AG10803 (cell line): ENCODE measurements at regions not wholly inside any gene's neighbourhood (a gene's known extent, or its start where the extent isn't known, plus 50 kb on each side); places are given as distances from the start of the nearest gene placed in this dataset.

ENCODE experiments used
- DNase-seq: peaks from one replicate; pipeline ENCODE4 v3.0.0; 2010; ENCODE audit warnings: low read depth
- H3K4me3 ChIP-seq: 2 replicates; pipeline ENCODE4 v1.5.1; 2011; ENCODE audit warnings: mild to moderate bottlenecking, low read length, control low read depth
- TF ChIP-seq, protein P1 (sequence below): conservative IDR thresholded peaks from 2 replicates; pipeline ENCODE4 v1.5.1; 2011; ENCODE audit warnings: mild to moderate bottlenecking, low read length, control low read depth, inconsistent platforms

DNA sequence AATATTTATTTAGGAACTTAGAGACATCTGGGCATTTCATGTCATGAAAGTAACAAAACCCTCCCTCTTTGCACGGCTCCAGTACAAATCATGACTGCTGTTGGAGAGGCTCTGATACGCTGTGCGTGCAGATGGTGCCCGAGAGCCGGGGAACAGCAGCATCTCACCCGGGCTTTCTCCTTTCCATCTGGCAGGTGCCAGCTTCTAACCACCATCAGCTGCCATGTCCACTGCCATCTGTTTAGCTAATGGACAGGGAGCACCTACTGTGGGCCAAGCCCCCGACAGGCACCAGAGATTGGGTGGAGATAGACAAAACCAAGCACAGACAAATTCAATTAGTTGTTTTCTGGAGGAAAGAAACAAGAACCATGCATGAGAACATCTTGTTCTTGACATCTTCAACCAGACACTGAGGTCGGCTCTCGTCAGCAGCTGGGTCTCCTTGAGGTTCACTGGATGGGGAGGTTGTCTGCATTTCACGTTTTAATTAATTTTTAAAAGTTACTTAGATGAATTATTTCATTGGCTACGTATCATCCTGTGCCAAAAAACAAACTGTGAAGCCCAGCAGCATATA lies 323.7 kb downstream of the THBS2 start:
- TF ChIP-seq, protein P1, sequence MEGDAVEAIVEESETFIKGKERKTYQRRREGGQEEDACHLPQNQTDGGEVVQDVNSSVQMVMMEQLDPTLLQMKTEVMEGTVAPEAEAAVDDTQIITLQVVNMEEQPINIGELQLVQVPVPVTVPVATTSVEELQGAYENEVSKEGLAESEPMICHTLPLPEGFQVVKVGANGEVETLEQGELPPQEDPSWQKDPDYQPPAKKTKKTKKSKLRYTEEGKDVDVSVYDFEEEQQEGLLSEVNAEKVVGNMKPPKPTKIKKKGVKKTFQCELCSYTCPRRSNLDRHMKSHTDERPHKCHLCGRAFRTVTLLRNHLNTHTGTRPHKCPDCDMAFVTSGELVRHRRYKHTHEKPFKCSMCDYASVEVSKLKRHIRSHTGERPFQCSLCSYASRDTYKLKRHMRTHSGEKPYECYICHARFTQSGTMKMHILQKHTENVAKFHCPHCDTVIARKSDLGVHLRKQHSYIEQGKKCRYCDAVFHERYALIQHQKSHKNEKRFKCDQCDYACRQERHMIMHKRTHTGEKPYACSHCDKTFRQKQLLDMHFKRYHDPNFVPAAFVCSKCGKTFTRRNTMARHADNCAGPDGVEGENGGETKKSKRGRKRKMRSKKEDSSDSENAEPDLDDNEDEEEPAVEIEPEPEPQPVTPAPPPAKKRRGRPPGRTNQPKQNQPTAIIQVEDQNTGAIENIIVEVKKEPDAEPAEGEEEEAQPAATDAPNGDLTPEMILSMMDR = no peak
- no peak for DNase-seq
- no peak overlapping the region for H3K4me3 ChIP-seq

DNA sequence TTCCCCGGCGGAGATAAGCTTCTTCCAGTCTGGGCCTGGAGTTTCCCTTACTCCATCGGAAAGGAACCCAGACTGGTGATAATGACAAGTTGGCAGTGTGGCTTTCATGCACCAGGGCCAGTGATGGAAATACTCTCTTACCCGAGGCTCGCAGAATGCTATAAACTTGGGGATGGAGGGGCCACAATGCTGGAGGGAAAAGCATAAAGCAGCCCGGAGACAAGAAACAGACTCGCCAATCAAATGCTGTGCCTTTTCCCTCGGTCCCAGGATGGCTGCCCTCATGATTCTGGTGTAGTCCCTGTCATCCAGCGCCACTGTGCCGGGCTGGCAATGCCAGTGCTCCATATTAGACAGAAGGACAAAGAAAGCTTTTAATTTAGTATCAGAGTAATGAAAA lies 325.6 kb downstream of the THBS2 start:
- TF ChIP-seq, protein P1 = no peak
- H3K4me3 ChIP-seq = no peak overlapping the region
- no peak for DNase-seq

DNA sequence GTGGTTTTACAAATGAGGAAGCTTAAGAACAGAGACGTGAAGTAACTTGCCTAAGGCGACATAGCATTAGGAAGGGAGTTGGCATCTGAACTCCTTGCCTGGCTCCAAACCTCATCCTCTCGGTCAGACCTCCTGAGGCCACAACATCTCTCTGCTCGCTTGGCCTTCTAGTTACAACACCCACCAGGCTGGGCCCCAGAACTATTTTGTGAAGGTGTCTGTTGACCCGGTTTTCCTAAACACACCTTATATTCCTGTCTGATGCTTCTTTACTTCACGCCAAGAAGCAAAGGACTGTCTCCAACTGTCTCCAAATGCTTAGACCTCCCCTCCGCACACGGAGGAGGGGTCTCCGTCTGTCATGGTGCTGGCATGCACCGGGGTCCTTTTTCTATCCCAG lies 326.6 kb downstream of the THBS2 start:
- TF ChIP-seq, protein P1 = no peak
- no peak for DNase-seq
- H3K4me3 ChIP-seq = no peak overlapping the region

DNA sequence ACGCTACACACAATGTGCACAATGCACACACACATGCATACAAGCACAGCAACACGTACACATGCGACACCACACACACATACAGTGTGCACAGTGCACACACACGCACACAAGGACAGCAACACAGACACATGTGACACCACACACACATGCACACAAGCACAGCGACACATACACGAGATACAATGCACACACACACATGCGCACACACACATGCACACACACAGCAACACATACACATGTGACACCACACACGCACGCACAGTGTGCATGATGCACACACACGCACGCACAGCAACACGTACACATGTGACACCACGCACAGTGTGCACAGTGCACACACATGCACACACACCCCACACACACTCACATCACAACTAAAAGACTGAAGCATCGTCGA lies 327.3 kb downstream of the THBS2 start:
- no peak for DNase-seq

DNA sequence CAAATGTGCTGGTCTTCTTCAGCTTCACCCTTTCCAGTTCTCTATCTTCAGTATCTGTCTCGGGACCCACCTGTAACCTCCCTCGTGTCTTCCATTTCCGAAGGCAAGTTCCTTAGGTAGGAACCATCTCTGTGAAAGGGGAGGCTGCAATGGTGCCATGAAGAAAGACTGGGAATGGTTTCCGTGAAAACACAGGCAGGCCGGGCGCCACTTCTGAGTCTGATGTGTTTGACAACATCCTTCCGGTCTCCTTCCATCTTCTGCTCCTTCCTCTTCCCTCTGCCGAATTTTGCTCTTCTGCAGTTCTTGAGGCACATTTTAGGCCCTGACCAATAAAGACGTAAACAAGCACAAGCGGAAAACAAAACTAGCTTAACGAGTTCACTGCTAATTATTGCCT lies 328.0 kb downstream of the THBS2 start:
- no peak overlapping the region for H3K4me3 ChIP-seq
- TF ChIP-seq, protein P1 = no peak
- DNase-seq = no peak

More for the DNA sequence above, 327.3 kb downstream of the THBS2 start:
- TF ChIP-seq, protein P1 = no peak
- no peak overlapping the region for H3K4me3 ChIP-seq

DNA sequence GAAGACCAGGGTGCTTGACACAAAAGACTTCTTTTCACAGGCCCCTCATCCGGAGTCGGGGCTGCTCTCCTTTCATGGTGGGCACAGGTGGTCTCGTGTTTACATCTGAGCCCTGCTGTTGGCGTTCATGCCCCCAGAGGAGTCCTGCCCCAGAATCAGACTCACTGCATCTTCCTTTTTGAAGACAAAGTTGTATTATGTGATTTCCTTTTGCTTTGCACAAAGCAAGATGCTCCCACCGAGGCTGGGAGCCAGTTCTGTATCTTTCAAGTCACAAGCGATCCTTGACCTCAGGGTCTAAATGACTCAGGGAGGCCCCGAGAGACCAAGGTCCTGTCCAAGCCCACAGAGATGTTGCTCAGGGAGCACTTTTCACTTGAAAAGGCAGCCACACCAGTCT lies 330.5 kb downstream of the THBS2 start:
- TF ChIP-seq, protein P1 = no peak
- H3K4me3 ChIP-seq = no peak overlapping the region
- no peak for DNase-seq

DNA sequence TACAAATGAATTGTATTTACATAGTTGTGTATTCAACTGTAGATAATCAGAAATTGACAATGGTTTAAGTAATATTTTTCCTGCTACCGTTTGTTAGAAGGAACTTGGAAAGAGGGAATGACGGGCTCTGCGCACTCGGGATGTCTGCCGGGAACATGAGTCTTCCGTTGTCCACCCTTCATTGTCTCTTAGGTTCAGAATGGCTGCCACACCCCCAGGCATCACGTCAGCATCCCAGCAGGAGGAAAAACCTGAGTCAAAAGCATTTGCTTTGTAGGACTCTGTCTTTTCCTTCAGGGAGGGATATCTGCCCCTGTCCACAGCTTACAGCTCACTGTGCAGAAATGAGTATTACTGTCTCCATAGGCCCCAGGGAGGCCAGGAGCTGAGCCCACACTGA lies 331.2 kb downstream of the THBS2 start:
- TF ChIP-seq, protein P1 = no peak
- DNase-seq = no peak
- H3K4me3 ChIP-seq = no peak overlapping the region
